ENCODE measurements at regions not wholly inside any gene's neighbourhood (a gene's known extent, or its start where the extent isn't known, plus 50 kb on each side); places are given as distances from the start of the nearest gene placed in this dataset.

DNA sequence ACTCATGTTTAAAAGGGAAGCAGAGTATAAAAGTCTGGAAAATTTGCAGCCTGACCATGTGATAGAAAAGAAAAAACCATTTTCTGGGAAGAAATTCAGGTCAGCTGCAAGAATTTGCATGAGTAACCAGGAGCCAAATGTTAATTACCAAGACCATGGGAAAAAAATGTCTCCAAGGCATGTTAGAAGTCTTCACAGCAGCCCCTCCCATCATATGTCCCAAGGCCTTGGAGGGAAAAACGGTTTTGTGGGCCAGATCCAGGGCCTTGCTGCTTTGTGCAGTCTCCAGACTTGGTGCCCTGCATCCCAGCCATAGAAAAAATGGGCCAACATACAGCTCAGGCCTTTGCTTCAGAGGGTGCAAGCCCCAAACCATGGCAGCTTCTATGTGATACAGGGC, 1019.6 kb upstream of the SORCS1 start:
- TF ChIP-seq, protein P1, sequence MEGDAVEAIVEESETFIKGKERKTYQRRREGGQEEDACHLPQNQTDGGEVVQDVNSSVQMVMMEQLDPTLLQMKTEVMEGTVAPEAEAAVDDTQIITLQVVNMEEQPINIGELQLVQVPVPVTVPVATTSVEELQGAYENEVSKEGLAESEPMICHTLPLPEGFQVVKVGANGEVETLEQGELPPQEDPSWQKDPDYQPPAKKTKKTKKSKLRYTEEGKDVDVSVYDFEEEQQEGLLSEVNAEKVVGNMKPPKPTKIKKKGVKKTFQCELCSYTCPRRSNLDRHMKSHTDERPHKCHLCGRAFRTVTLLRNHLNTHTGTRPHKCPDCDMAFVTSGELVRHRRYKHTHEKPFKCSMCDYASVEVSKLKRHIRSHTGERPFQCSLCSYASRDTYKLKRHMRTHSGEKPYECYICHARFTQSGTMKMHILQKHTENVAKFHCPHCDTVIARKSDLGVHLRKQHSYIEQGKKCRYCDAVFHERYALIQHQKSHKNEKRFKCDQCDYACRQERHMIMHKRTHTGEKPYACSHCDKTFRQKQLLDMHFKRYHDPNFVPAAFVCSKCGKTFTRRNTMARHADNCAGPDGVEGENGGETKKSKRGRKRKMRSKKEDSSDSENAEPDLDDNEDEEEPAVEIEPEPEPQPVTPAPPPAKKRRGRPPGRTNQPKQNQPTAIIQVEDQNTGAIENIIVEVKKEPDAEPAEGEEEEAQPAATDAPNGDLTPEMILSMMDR (IDR thresholded peaks at IDR 0.05): no peak

DNA sequence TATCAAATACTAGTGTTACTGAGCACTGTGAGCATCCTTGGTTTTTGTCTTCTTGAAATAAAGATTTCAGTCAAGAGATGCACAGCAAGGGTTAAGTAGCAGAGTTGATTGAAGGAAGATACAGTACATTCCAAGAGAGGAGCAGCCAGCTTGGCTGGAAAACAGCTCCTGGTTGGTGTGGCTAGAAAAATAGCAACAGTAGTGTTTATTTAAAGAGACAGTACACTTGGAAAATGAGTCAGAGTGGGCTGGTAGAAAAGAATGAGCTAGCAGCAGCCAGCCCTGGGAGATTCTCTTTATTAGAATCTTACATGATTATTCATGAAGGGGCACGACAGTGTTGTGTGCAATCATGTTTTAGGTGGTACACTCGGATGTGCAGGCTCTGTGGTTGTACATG, 1016.4 kb upstream of the SORCS1 start:
- TF ChIP-seq, protein P1 (IDR thresholded peaks at IDR 0.05): no peak

DNA sequence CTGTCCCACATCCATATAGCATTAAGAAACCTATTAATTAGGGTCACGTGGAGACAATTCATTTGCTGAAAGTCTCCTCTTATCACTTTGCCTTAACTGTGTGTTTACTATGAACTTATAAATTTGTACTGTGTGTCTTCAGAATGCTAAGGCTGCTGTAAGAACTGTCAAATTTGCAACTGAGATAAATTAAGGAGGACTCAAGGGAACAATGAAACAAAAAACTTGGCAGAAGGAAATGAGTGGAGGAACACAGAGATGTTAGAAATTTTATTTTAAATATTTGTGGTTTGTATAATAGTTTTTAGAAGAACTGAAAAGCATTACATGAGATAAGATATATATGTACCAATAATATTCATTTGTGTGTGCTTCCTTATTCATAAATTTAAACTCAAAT, 1005.3 kb upstream of the SORCS1 start:
- TF ChIP-seq, protein P1 (IDR thresholded peaks at IDR 0.05): no peak

DNA sequence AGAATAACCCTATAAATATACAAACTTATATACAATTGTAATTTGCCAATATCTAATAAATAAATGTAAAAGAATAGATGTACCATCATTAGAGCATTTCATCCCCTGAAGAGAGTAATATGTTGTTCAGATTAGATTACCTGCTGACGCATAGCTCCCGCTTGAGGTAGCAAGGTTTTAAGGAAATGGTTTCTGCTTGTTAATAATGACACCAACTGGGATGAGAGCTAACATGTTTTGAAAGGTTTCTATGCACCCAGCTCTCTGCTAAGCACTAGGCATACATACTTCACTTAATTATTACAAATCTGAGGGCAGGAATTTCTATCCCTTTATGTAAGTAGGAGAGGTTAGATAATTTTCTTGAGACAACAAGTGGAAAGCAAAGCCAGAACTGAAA, 1003.3 kb upstream of the SORCS1 start:
- TF ChIP-seq, protein P1 (IDR thresholded peaks at IDR 0.05): no peak

DNA sequence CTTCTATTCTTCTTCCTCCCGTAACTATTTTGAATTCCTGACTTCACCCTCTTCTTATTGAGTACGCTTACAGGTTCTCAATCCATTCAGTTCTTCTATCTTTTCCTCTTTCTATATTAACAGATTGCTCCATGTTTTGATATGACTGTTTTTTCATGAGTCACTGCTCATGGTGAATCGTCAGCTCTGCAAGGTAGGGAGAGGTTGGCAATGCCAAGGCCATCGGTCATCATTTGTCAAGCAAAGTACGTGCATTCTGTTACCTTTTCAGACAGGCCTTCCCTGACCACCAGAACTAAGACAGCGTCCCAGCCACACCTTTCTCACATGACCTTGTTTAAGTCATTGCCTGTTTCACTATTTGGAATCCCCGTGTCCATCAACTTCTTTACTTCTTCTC, 1001.9 kb upstream of the SORCS1 start:
- TF ChIP-seq, protein P1 (IDR thresholded peaks at IDR 0.05): no peak

DNA sequence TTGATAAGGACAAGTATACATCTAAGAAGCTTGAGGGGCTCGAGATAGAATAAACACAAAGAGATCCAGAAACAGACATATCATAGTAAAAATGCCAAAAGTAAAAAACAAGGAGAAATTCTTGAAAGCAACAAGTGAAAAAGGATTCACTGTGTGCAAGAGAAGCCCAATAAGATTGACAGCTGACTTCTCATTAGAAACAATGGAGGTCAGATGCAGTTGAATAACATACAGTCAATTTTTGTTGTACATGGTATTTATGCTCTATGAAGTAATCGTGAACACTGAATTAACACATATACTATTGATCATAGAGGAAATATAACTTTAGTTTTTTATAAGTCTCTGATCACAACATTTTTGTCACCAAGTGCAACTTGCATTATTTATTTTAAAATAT, 982.8 kb upstream of the SORCS1 start:
- TF ChIP-seq, protein P1 (IDR thresholded peaks at IDR 0.05): no peak

DNA sequence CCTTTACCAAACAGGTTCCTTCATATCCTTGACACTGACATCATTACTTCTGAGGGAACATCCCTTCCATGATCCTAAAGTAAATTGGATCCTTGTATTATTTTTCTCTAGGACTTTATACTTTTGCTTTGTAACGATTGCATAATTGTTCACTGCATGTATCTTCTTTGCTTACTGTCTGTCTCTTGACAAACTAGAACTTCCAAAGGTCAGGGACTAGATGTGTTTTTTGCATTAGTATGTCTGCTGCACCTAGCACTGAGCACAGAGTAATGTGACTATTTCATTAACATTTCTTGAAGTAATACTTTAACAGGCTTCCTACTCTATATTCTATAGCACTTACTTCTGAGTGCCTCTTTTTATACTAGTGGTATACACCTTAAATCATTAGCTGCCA, 976.6 kb upstream of the SORCS1 start:
- TF ChIP-seq, protein P1 (IDR thresholded peaks at IDR 0.05): no peak

DNA sequence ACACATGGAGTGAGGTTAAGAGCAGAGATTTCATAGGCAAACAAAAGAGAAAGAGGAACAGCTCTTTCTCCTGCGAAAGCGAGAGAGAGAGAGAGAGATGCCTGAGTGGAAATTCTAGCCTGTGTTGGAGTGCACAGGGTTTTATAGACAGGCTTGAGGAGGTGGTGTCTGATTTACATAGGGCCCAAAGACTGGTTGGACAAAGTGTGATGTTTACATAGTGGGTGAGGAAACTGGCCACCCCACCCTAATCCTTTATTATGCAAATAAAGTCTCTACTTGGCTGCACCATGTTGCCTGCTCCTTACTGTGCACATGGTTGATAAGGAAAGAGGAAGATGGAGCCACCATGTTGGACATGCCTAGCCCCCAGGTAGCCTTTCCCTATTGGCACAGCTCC, 967.8 kb upstream of the SORCS1 start:
- TF ChIP-seq, protein P1 (IDR thresholded peaks at IDR 0.05): no peak
